ENCODE measurements at regions not wholly inside any gene's neighbourhood (a gene's known extent, or its start where the extent isn't known, plus 50 kb on each side); places are given as distances from the start of the nearest gene placed in this dataset.

- intact Hi-C loops (cut with DNase I), result no loop called here
- no peak overlapping the region for H3K27ac ChIP-seq
- no peaks in the 10 kb centered on the region for H3K27me3 ChIP-seq
- no peaks in the 10 kb centered on the region for H3K36me3 ChIP-seq
- no peak overlapping the region for H3K4me3 ChIP-seq
- ATAC-seq (no peak), DNase-seq (no peak)
- TF ChIP-seq, protein P1, sequence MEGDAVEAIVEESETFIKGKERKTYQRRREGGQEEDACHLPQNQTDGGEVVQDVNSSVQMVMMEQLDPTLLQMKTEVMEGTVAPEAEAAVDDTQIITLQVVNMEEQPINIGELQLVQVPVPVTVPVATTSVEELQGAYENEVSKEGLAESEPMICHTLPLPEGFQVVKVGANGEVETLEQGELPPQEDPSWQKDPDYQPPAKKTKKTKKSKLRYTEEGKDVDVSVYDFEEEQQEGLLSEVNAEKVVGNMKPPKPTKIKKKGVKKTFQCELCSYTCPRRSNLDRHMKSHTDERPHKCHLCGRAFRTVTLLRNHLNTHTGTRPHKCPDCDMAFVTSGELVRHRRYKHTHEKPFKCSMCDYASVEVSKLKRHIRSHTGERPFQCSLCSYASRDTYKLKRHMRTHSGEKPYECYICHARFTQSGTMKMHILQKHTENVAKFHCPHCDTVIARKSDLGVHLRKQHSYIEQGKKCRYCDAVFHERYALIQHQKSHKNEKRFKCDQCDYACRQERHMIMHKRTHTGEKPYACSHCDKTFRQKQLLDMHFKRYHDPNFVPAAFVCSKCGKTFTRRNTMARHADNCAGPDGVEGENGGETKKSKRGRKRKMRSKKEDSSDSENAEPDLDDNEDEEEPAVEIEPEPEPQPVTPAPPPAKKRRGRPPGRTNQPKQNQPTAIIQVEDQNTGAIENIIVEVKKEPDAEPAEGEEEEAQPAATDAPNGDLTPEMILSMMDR (IDR thresholded peaks at IDR 0.05), result no peak
- no peaks in the 10 kb centered on the region for H3K9me3 ChIP-seq
- H3K4me1 ChIP-seq, result no peaks in the 10 kb centered on the region
These were observed 87.3 kb upstream of the NMU start for GRCh38 chr4:55723403-55723802.

- H3K4me1 ChIP-seq, result no peaks in the 10 kb centered on the region
- H3K9me3 ChIP-seq, result no peaks in the 10 kb centered on the region
- ATAC-seq, result no peak
- DNase-seq, result no peak
- no peak overlapping the region for H3K27ac ChIP-seq
- H3K36me3 ChIP-seq, result no peaks in the 10 kb centered on the region
- no peak overlapping the region for H3K4me3 ChIP-seq
- TF ChIP-seq, protein P1 (IDR thresholded peaks at IDR 0.05), result no peak
- no peaks in the 10 kb centered on the region for H3K27me3 ChIP-seq
- intact Hi-C loops (cut with DNase I), result no loop called here
These were observed 89.0 kb upstream of the NMU start for GRCh38 chr4:55725057-55725456.

DNA sequence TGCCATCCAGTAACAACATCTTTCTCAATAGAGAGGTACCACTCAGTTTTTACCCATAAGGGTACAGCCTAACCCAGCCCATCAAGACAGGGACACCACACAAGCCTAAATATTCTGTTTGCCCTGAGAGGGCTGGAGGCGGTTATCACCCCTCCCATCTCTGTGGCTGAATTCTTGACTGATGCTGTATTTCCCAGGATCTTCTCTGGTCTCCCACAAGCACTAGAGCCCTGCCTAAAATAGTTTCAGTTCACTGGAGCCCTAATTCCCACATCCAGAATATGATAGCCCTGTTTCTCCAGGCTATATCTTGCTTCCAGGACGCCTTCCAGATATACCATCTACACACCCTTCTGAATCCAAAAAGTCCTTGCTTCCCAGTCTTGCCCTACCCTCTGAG, 91.6 kb upstream of the NMU start:
- Histone ChIP-seq H3K27ac (no peak overlapping the region), H3K9me3 (no peaks in the 10 kb centered on the region), H3K27me3 (no peaks in the 10 kb centered on the region), H3K4me1 (no peaks in the 10 kb centered on the region), H3K4me3 (no peak overlapping the region), H3K36me3 (no peaks in the 10 kb centered on the region)
- intact Hi-C loops (cut with DNase I), result no loop called here
- DNase-seq, result no peak
- no peak for ATAC-seq
- TF ChIP-seq, protein P1 (IDR thresholded peaks at IDR 0.05), result no peak

- TF ChIP-seq, protein P1 (IDR thresholded peaks at IDR 0.05), result no peak
- DNase-seq, result no peak
- peak; percentile 38 for ATAC-seq
These were observed 90.0 kb upstream of the EXOC1L start for GRCh38 chr4:55729351-55730279.

DNA sequence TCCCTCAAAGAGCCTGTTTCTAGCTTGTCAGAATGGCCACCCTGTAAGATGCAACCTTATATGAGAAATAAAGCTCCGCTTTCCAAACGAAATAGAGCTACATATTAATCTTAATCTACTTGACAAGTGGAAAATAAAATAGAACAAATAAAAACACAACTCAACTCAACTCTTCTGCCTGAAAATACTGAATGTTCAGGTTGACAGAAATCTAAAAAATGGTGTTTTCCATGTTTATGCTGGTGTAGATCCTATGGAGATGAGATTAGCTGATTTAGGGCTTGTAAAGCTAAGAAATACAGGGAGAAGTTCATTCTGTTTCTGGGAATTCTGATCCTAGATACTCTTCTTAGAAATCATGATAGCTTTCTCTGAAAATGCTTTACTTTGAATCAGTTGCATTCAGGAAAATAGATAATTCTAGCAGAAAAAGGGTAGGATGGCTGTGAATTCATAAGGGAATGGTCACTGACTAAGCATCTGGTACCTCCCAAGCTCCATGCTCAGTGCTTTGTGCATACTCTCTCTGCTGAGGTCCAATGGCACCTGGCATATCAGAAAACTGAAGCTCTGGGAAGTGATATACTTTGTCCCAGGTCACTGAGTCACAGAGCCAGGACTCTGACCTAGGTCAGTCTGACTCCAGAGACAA, 89.2 kb upstream of the EXOC1L start:
- Histone ChIP-seq H3K27me3 (no peaks in the 10 kb centered on the region), H3K27ac (no peak overlapping the region), H3K36me3 (no peaks in the 10 kb centered on the region), H3K4me1 (no peaks in the 10 kb centered on the region), H3K4me3 (no peak overlapping the region), H3K9me3 (no peaks in the 10 kb centered on the region)
- TF ChIP-seq, protein P1 (IDR thresholded peaks at IDR 0.05), result no peak
- DNase-seq, result no peak
- intact Hi-C loops (cut with DNase I), result no loop called here
- no peak for ATAC-seq

More at GRCh38 chr4:55729351-55730279, 90.0 kb upstream of the EXOC1L start:
- H3K27ac ChIP-seq, result no peak overlapping the region
- intact Hi-C loops (cut with DNase I), result no loop called here
- H3K27me3 ChIP-seq, result no peaks in the 10 kb centered on the region
- H3K4me1 ChIP-seq, result no peaks in the 10 kb centered on the region
- H3K4me3 ChIP-seq, result no peak overlapping the region
- no peaks in the 10 kb centered on the region for H3K36me3 ChIP-seq
- no peaks in the 10 kb centered on the region for H3K9me3 ChIP-seq
